PC-3 (cell line): ENCODE measurements at regions not wholly inside any gene's neighbourhood (a gene's known extent, or its start where the extent isn't known, plus 50 kb on each side); places are given as distances from the start of the nearest gene placed in this dataset.
"Not testable (repeated sequence)": the region's sequence is repeated elsewhere in the genome, so short reads cannot be mapped to it uniquely, and the experiment has no call there.

Source experiments
- ATAC-seq: fragments of 200-7000 bp; cut with Tn5 transposase; 2 replicates; pipeline ENCODE4 v1.9.1; 2020; ENCODE audit warnings: mild to moderate bottlenecking, moderate library complexity
- BruUV-seq: library from RNA; stranded (reverse); fragments of 400-500 nt; replicated peaks from 2 replicates; lab custom pipeline; 2021; lab: Mats Ljungman, UMichigan
- CTCF ChIA-PET: fragments of 300-600 bp; sonication (Branson Sonifier 250); formaldehyde crosslinking; loops from one replicate; lab custom pipeline; 2022; ENCODE audit warnings: antibody characterized with exemption; lab: Charles Lee
- POLR2A ChIA-PET: fragments of 300-600 bp; sonication (Branson Sonifier 250); formaldehyde crosslinking; loops from one replicate; lab custom pipeline; 2022; ENCODE audit warnings: antibody characterized with exemption; ENCODE audit not compliant: unreplicated experiment; lab: Charles Lee
- DNase-seq: peaks from one replicate; pipeline ENCODE4 v3.0.0-alpha.2; 2015
- H2AFZ ChIP-seq: fragments of 300-600 bp; sonication (generic); 2 replicates; pipeline ENCODE4 v1.6.0; 2016; ENCODE audit warnings: antibody characterized with exemption, low read length
- H3F3A ChIP-seq: fragments of 300-600 bp; sonication (generic); one replicate; pipeline ENCODE4 v1.6.0; 2017; ENCODE audit warnings: antibody characterized with exemption, low read length, control low read depth, mild to moderate bottlenecking; ENCODE audit not compliant: unreplicated experiment
- H3K27ac ChIP-seq: fragments of 300-600 bp; sonication (generic); 2 replicates; pipeline ENCODE4 v1.5.1; 2016; ENCODE audit warnings: mild to moderate bottlenecking, low read length
- H3K27me3 ChIP-seq: fragments of 300-600 bp; sonication (generic); 2 replicates; pipeline ENCODE4 v1.6.1; 2016; ENCODE audit warnings: low read length, mixed read lengths
- H3K36me3 ChIP-seq: fragments of 300-600 bp; sonication (generic); 2 replicates; pipeline ENCODE4 v1.6.1; 2016; ENCODE audit warnings: low read depth, mixed run types, low read length, mixed read lengths
- H3K4me1 ChIP-seq: fragments of 300-600 bp; sonication (generic); 2 replicates; pipeline ENCODE4 v1.5.1; 2016; ENCODE audit warnings: low read length; ENCODE audit not compliant: insufficient read depth
- H3K4me2 ChIP-seq: fragments of 300-600 bp; sonication (generic); 2 replicates; pipeline ENCODE4 v1.6.0; 2016; ENCODE audit warnings: low read length
- H3K4me3 ChIP-seq: fragments of 300-600 bp; sonication (generic); 2 replicates; pipeline ENCODE4 v1.5.1; 2016; ENCODE audit warnings: mild to moderate bottlenecking, low read length, mixed read lengths
- H3K79me2 ChIP-seq: fragments of 300-600 bp; sonication (generic); 2 replicates; pipeline ENCODE4 v1.6.1; 2017; ENCODE audit warnings: low read length, mixed read lengths
- H3K9ac ChIP-seq: fragments of 300-600 bp; sonication (generic); 2 replicates; pipeline ENCODE4 v1.6.0; 2016; ENCODE audit warnings: mild to moderate bottlenecking, low read length
- H3K9me2 ChIP-seq: fragments of 300-600 bp; sonication (generic); replicated peaks from 2 replicates; pipeline ENCODE4 v1.6.1; 2016; ENCODE audit warnings: mixed run types, low read length, mixed read lengths
- H3K9me3 ChIP-seq: fragments of 300-600 bp; sonication (generic); 2 replicates; pipeline ENCODE4 v1.6.1; 2016; ENCODE audit warnings: low read length, mixed read lengths
- H4K20me1 ChIP-seq: fragments of 300-600 bp; sonication (generic); 2 replicates; pipeline ENCODE4 v1.6.1; 2016; ENCODE audit warnings: low read length, mixed read lengths
- intact Hi-C: fragments of 100-400 bp; cut with micrococcal nuclease; formaldehyde crosslinking; loops from 2 replicates; pipeline ENCODE4 v1.9.0; 2023

DNA sequence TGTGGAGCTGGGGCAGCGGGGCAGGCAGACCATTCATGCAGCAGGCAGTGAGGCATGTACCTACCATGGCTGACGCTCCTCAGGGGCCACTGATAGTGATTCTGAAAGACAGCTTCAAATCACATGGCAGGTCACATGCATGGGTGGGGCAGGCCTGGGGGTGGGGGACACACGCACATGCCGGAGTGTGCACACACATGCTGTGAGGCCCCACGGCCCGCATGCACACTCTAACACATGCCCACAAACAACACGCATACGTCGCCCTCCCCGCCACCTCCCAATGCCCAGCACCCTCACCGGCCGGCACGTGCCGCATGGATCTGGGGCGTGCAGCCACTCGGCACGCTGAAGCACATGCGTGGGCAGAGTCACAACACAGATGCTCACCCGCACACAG, 65.5 kb upstream of the GOLGA6L4 start:
- BruUV-seq, H3K27ac ChIP-seq, intact Hi-C loops, H3K4me1 ChIP-seq, DNase-seq, H2AFZ ChIP-seq, H3K9me2 ChIP-seq, H3K79me2 ChIP-seq, H3K36me3 ChIP-seq, ATAC-seq, H3F3A ChIP-seq, CTCF ChIA-PET, H3K9me3 ChIP-seq, H3K27me3 ChIP-seq, H4K20me1 ChIP-seq, H3K4me3 ChIP-seq, H3K4me2 ChIP-seq, POLR2A ChIA-PET, H3K9ac ChIP-seq: not testable (repeated sequence)

DNA sequence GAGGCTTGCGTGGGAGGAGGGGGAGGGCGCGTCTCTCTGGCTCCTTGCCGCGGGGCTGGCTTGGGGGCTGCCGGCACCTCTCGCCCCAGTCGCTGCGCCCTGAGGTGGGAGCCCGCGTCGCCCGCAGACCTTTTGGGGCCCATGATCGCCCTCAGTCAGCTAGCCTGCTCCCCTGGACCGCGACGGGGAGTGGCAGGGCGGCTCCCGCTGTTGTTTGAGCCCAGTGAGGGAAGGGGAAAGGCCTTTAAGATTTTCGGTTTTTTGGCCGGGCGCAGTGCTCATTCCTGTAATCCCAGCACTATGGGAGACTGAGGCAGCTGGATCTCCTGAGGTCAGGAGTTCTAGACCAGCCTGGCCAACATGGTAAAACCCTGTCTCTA, 62.4 kb upstream of the GOLGA6L4 start:
- BruUV-seq, H3K79me2 ChIP-seq, H3K27me3 ChIP-seq, CTCF ChIA-PET, POLR2A ChIA-PET, H3K9ac ChIP-seq, DNase-seq, H3F3A ChIP-seq, H3K4me1 ChIP-seq, ATAC-seq, H3K4me3 ChIP-seq, H3K27ac ChIP-seq, H2AFZ ChIP-seq, H4K20me1 ChIP-seq, H3K9me3 ChIP-seq, H3K4me2 ChIP-seq, intact Hi-C loops, H3K36me3 ChIP-seq, H3K9me2 ChIP-seq: not testable (repeated sequence)
